Fibroblast of pulmonary artery (primary cell): ENCODE measurements at regions not wholly inside any gene's neighbourhood (a gene's known extent, or its start where the extent isn't known, plus 50 kb on each side); places are given as distances from the start of the nearest gene placed in this dataset.

Experiments used
- DNase-seq: peaks from one replicate; pipeline ENCODE4 v3.0.0-alpha.2; 2010; ENCODE audit warnings: low read depth
- H3K4me3 ChIP-seq: replicated peaks from 2 replicates; pipeline ENCODE4 v1.5.1; 2011; ENCODE audit warnings: low read depth, mild to moderate bottlenecking, control low read depth, low read length, moderate library complexity
- CTCF ChIP-seq: IDR thresholded peaks from 2 replicates; pipeline ENCODE4 v1.5.1; 2011; ENCODE audit warnings: mild to moderate bottlenecking, control low read depth, low read length, inconsistent platforms; ENCODE audit errors: missing control alignments

- no peak for TF ChIP-seq CTCF
- no peak overlapping the region for H3K4me3 ChIP-seq
- peak; percentile 53 for DNase-seq
Measured at GRCh38 chr15:45773149-45773548, 138.3 kb downstream of the SQOR start.

- TF ChIP-seq CTCF, result no peak
- H3K4me3 ChIP-seq, result no peak overlapping the region
- no peak for DNase-seq
Measured at GRCh38 chr15:45776772-45777171, 141.9 kb downstream of the SQOR start.

GRCh38 chr15:45777781-45778180 lies 143.0 kb downstream of the SQOR start:
- H3K4me3 ChIP-seq, result no peak overlapping the region
- TF ChIP-seq CTCF, result no peak
- DNase-seq, result no peak

GRCh38 chr15:45780352-45780751 lies 145.5 kb downstream of the SQOR start:
- peak; percentile 5 for TF ChIP-seq CTCF
- no peak overlapping the region for H3K4me3 ChIP-seq
- no peak for DNase-seq

GRCh38 chr15:45784656-45785055 lies 149.8 kb downstream of the SQOR start:
- no peak overlapping the region for H3K4me3 ChIP-seq
- DNase-seq, result no peak
- no peak for TF ChIP-seq CTCF

GRCh38 chr15:45785897-45786296 lies 151.1 kb downstream of the SQOR start:
- no peak for TF ChIP-seq CTCF
- no peak for DNase-seq
- no peak overlapping the region for H3K4me3 ChIP-seq

- TF ChIP-seq CTCF, result peak; percentile 67
- H3K4me3 ChIP-seq, result no peak overlapping the region
- DNase-seq, result peak; percentile 49
Measured at GRCh38 chr15:45790325-45790943, 155.6 kb downstream of the SQOR start.
